Thoracic aorta (tissue), 2 donors: ENCODE measurements at regions not wholly inside any gene's neighbourhood (a gene's known extent, or its start where the extent isn't known, plus 50 kb on each side); places are given as distances from the start of the nearest gene placed in this dataset.

Source experiments
- ATAC-seq: fragments of 150-250 bp; one replicate; pipeline ENCODE4 v1.8.0; 2017; ENCODE audit warnings: low read depth; ENCODE audit not compliant: insufficient number of reproducible peaks, low FRiP score
- DNase-seq: peaks from one replicate; pipeline ENCODE4 v3.0.0-alpha.2; 2020; ENCODE audit warnings: low spot score
- H3K27ac ChIP-seq, 2 donors: fragments of 200-600 bp; sonication (generic); 1 replicate in 1 of 2; 2 replicates in 1 of 2; pipeline ENCODE4 v1.5.1; 2016; ENCODE audit warnings: mild to moderate bottlenecking in 2 of 2, moderate library complexity in 2 of 2
- H3K27me3 ChIP-seq: fragments of 200-600 bp; sonication (generic); replicated peaks from 2 replicates; pipeline ENCODE4 v1.6.0; 2016; ENCODE audit warnings: mild to moderate bottlenecking; ENCODE audit not compliant: insufficient read depth
- H3K36me3 ChIP-seq: fragments of 200-600 bp; sonication (generic); one replicate; pipeline ENCODE4 v1.5.1; 2016
- H3K4me1 ChIP-seq, 2 donors: fragments of 200-600 bp; sonication (generic); 1 replicate in 1 of 2; 2 replicates in 1 of 2; pipeline versions ENCODE4 v1.5.1 to v1.6.0; 2016; ENCODE audit warnings: low read depth in 2 of 2, mild to moderate bottlenecking in 1 of 2; ENCODE audit not compliant: control insufficient read depth in 1 of 2
- H3K4me3 ChIP-seq: fragments of 200-600 bp; sonication (generic); 2 replicates; pipeline ENCODE4 v1.5.1; 2016; ENCODE audit warnings: mild to moderate bottlenecking
- H3K9me3 ChIP-seq: fragments of 200-600 bp; sonication (generic); 2 replicates; pipeline ENCODE4 v1.5.1; 2016
- TF ChIP-seq, protein P1 (sequence below): fragments of 200-600 bp; sonication (generic); IDR thresholded peaks from one replicate; pipeline ENCODE4 v1.5.1; 2019; ENCODE audit warnings: antibody characterized with exemption

DNA sequence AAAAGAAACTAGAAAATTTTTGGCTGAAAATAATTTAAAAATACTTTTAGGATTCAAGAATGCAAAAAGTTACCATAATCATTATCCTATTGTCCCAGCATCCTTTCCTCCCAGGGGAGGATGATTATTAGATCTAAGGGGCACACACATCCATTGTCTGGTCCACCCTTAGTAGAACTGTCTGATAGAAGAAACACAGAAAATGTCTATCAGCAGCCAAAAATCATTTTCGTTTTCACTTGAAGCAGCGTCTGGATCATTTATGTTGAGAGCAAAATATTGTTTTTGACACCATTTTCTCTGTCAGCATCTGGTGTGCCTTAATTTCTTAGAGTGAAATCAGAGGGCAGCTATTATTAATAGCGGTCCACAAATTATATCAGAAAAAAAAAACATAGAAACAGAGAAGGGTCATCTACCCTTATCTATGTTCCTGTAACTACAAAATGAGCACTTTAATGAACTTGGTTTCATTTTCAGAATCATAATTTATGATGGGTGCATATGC lies 446.3 kb downstream of the TRAM1L1 start:
- no peaks in the 10 kb centered on the region for H3K9me3 ChIP-seq
- no peaks in the 10 kb centered on the region for H3K4me1 ChIP-seq
- H3K36me3 ChIP-seq = no peaks in the 10 kb centered on the region
- H3K27me3 ChIP-seq = no peaks in the 10 kb centered on the region
- ATAC-seq (no peak), DNase-seq (no peak)
- TF ChIP-seq, protein P1, sequence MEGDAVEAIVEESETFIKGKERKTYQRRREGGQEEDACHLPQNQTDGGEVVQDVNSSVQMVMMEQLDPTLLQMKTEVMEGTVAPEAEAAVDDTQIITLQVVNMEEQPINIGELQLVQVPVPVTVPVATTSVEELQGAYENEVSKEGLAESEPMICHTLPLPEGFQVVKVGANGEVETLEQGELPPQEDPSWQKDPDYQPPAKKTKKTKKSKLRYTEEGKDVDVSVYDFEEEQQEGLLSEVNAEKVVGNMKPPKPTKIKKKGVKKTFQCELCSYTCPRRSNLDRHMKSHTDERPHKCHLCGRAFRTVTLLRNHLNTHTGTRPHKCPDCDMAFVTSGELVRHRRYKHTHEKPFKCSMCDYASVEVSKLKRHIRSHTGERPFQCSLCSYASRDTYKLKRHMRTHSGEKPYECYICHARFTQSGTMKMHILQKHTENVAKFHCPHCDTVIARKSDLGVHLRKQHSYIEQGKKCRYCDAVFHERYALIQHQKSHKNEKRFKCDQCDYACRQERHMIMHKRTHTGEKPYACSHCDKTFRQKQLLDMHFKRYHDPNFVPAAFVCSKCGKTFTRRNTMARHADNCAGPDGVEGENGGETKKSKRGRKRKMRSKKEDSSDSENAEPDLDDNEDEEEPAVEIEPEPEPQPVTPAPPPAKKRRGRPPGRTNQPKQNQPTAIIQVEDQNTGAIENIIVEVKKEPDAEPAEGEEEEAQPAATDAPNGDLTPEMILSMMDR = no peak
- no peak overlapping the region for H3K27ac ChIP-seq
- no peak overlapping the region for H3K4me3 ChIP-seq

DNA sequence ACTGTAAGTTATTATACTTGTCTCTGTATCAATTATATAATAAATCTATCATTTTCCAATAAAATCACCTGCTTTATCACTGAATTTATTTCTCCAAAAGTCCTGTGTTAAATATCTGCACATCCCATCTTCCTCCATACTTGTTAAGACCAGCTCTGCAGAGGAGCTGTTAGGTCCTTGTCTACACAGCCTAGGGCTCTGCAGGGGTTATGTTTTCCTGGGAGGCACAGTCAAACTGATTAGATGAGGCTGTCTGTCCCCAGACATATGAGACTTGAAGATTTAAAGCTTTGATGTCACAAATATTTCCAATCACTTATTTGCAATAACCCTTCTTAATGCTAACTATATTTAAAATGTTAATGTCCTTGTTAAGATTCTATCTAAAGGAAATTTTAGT lies 446.8 kb downstream of the TRAM1L1 start:
- no peaks in the 10 kb centered on the region for H3K27me3 ChIP-seq
- no peak for DNase-seq
- no peak overlapping the region for H3K4me3 ChIP-seq
- no peaks in the 10 kb centered on the region for H3K9me3 ChIP-seq
- ATAC-seq = no peak
- no peak overlapping the region for H3K27ac ChIP-seq
- no peaks in the 10 kb centered on the region for H3K4me1 ChIP-seq
- no peaks in the 10 kb centered on the region for H3K36me3 ChIP-seq
- TF ChIP-seq, protein P1 = no peak

DNA sequence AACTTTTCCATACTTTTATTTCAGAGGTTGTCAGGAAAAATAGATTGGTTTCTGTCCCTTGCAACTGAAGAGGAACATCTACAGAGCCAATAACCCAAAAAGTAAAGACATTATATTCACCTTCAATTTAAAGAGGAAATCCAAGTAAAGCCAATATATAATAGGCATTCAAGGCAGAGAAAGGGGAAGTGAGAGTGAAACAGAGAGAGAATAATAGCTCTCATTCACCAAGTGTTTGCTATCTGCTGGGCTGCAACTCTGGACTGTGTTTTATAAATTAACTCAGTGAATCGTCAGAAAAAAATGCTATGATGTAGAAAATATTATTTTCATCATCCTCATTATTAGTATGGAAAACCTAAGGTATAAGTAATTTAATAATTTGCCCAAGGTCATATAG lies 448.5 kb downstream of the TRAM1L1 start:
- H3K4me3 ChIP-seq = no peak overlapping the region
- H3K27ac ChIP-seq = no peak overlapping the region
- H3K27me3 ChIP-seq = no peaks in the 10 kb centered on the region
- H3K9me3 ChIP-seq = no peaks in the 10 kb centered on the region
- H3K4me1 ChIP-seq = no peaks in the 10 kb centered on the region
- DNase-seq (no peak), ATAC-seq (no peak)
- TF ChIP-seq, protein P1 = no peak
- no peaks in the 10 kb centered on the region for H3K36me3 ChIP-seq

DNA sequence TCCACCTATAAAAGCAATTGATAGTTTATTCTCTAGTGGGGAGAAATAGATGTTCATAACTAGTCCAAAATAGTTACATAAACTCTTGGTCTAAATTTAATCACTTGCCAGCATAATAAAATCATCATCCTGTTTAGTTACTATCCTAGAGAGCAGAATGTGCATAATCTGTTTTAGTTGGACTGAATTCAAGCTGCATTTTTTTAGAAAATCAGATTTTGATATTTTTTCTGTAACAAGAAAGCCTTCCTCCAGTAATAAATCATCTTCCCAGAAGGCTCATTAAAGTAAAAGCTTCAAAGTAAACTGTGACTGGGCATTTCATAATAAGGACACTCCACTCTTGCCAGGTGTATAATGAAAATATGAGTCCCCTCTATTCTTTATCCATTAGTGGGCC lies 453.1 kb downstream of the TRAM1L1 start:
- no peaks in the 10 kb centered on the region for H3K4me1 ChIP-seq
- no peak for DNase-seq
- H3K27me3 ChIP-seq = no peaks in the 10 kb centered on the region
- no peak overlapping the region for H3K4me3 ChIP-seq
- TF ChIP-seq, protein P1 = no peak
- H3K27ac ChIP-seq = no peak overlapping the region
- H3K9me3 ChIP-seq = no peaks in the 10 kb centered on the region
- H3K36me3 ChIP-seq = no peaks in the 10 kb centered on the region
- no peak for ATAC-seq

DNA sequence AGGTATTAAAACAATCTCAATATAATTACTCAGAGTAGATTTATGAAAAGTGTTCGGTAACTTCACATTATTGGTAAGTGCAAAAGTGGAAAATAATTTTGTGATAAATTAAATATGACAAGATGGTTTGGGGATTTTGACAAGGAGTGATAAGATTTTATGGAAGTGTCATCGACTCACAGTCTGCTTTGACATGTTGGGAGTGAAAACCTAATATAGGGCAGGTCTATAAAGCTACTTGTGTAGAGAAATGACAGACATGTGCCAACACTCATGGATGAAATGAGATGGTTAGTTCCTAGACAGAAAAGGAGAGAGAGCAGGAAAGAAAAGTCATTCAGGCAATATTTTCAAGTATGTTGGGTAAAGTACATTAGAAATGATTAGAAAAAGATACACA lies 456.8 kb downstream of the TRAM1L1 start:
- Histone ChIP-seq H3K27ac (no peak overlapping the region), H3K36me3 (no peaks in the 10 kb centered on the region), H3K27me3 (no peaks in the 10 kb centered on the region), H3K4me1 (no peaks in the 10 kb centered on the region), H3K4me3 (no peak overlapping the region), H3K9me3 (no peaks in the 10 kb centered on the region)
- DNase-seq (no peak), ATAC-seq (no peak)
- TF ChIP-seq, protein P1 = no peak
